ENCODE measurements at regions not wholly inside any gene's neighbourhood (a gene's known extent, or its start where the extent isn't known, plus 50 kb on each side); places are given as distances from the start of the nearest gene placed in this dataset.
A peak's percentile ranks its signal among the peaks of the same experiment; 100 is the strongest.

GRCh38 chr10:10800961-10801360 lies 216.7 kb upstream of the CELF2 start:
- DNase-seq (ENCODE audit: low spot score in 2 of 2) = no peak
- Histone ChIP-seq H3K36me3 (replicated peaks) (no peaks in the 10 kb centered on the region), H3K9me3 (no peaks in the 10 kb centered on the region), H3K4me3 (no peak overlapping the region), H3K27me3 (ENCODE audit: low read depth) (no peaks in the 10 kb centered on the region), H3K4me1 (peaks cover 7% of the 10 kb centered on the region; the same call in 1 of the 2 replicates)
- in situ Hi-C loops (cut with MboI; ENCODE audit: low sequenced_read_pairs) = no loop called here

GRCh38 chr10:10803278-10803677 lies 214.4 kb upstream of the CELF2 start:
- no peaks in the 10 kb centered on the region for H3K36me3 ChIP-seq (replicated peaks)
- H3K27me3 ChIP-seq (ENCODE audit: low read depth) = no peaks in the 10 kb centered on the region
- H3K4me3 ChIP-seq = no peak overlapping the region
- H3K9me3 ChIP-seq = no peaks in the 10 kb centered on the region
- in situ Hi-C loops (cut with MboI; ENCODE audit: low sequenced_read_pairs) = no loop called here
- DNase-seq (ENCODE audit: low spot score in 2 of 2) = no peak
- H3K4me1 ChIP-seq = no peaks in the 10 kb centered on the region

- Histone ChIP-seq H3K27me3 (ENCODE audit: low read depth) (no peaks in the 10 kb centered on the region), H3K4me3 (no peak overlapping the region), H3K36me3 (replicated peaks) (no peaks in the 10 kb centered on the region), H3K9me3 (no peaks in the 10 kb centered on the region), H3K4me1 (no peaks in the 10 kb centered on the region)
- no peak for DNase-seq (ENCODE audit: low spot score in 2 of 2)
- in situ Hi-C loops (cut with MboI; ENCODE audit: low sequenced_read_pairs) = no loop called here
Observed at GRCh38 chr10:10804061-10804460, 213.6 kb upstream of the CELF2 start.

- DNase-seq (ENCODE audit: low spot score in 2 of 2) = peak in 1 of 2 experiments; percentile 18
Observed at GRCh38 chr10:10804998-10805740, 212.5 kb upstream of the CELF2 start.

DNA sequence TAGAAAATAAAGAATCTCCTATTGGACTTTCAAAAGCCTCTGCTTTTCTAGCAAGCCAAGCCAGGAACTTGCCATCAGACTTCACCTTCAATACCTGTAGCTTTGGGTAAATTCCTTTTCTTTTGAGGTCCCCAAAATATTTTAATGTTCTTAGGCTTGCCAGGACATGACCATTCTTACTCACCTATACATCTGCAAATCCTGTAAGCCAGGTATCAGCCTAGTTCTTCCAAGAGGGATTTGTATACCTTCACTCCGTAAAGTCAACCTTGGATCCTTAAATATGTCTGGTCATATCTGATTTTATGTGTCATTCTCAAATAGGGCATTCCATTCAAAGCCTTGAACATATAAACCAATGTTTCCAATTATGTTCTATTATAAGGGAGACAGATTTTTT lies 210.6 kb upstream of the CELF2 start:
- Histone ChIP-seq H3K9me3 (no peaks in the 10 kb centered on the region), H3K4me3 (no peak overlapping the region), H3K27me3 (ENCODE audit: low read depth) (no peaks in the 10 kb centered on the region), H3K4me1 (no peaks in the 10 kb centered on the region), H3K36me3 (replicated peaks) (no peaks in the 10 kb centered on the region)
- DNase-seq (ENCODE audit: low spot score in 2 of 2) = no peak
- in situ Hi-C loops (cut with MboI; ENCODE audit: low sequenced_read_pairs) = no loop called here

More at GRCh38 chr10:10804998-10805740, 212.5 kb upstream of the CELF2 start:
- Histone ChIP-seq H3K9me3 (no peaks in the 10 kb centered on the region), H3K36me3 (replicated peaks) (no peaks in the 10 kb centered on the region), H3K4me1 (no peaks in the 10 kb centered on the region), H3K4me3 (no peak overlapping the region), H3K27me3 (ENCODE audit: low read depth) (no peaks in the 10 kb centered on the region)
- in situ Hi-C loops (cut with MboI; ENCODE audit: low sequenced_read_pairs) = no loop called here

GRCh38 chr10:10811562-10811961 lies 206.1 kb upstream of the CELF2 start:
- no peaks in the 10 kb centered on the region for H3K36me3 ChIP-seq (replicated peaks)
- H3K4me3 ChIP-seq = no peak overlapping the region
- no peaks in the 10 kb centered on the region for H3K27me3 ChIP-seq (ENCODE audit: low read depth)
- H3K9me3 ChIP-seq = no peaks in the 10 kb centered on the region
- H3K4me1 ChIP-seq = no peaks in the 10 kb centered on the region
- no peak for DNase-seq (ENCODE audit: low spot score in 2 of 2)
- in situ Hi-C loops (cut with MboI; ENCODE audit: low sequenced_read_pairs) = no loop called here

- no peak for DNase-seq (ENCODE audit: low spot score in 2 of 2)
- H3K9me3 ChIP-seq = 0 out of 2 replicates have a peak, but pooled peaks cover 2% of the 10 kb centered on the region
- H3K27me3 ChIP-seq (ENCODE audit: low read depth) = no peaks in the 10 kb centered on the region
- no peaks in the 10 kb centered on the region for H3K36me3 ChIP-seq (replicated peaks)
- in situ Hi-C loops (cut with MboI; ENCODE audit: low sequenced_read_pairs) = no loop called here
- no peaks in the 10 kb centered on the region for H3K4me1 ChIP-seq
- no peak overlapping the region for H3K4me3 ChIP-seq
Observed at GRCh38 chr10:10813656-10814055, 204.0 kb upstream of the CELF2 start.

GRCh38 chr10:10814069-10814468 lies 203.6 kb upstream of the CELF2 start:
- 0 out of 2 replicates have a peak, but pooled peaks cover 2% of the 10 kb centered on the region for H3K9me3 ChIP-seq
- no peaks in the 10 kb centered on the region for H3K36me3 ChIP-seq (replicated peaks)
- H3K4me3 ChIP-seq = no peak overlapping the region
- in situ Hi-C loops (cut with MboI; ENCODE audit: low sequenced_read_pairs) = no loop called here
- no peak for DNase-seq (ENCODE audit: low spot score in 2 of 2)
- no peaks in the 10 kb centered on the region for H3K4me1 ChIP-seq
- no peaks in the 10 kb centered on the region for H3K27me3 ChIP-seq (ENCODE audit: low read depth)

- in situ Hi-C loops (cut with MboI; ENCODE audit: low sequenced_read_pairs) = no loop called here
- no peak for DNase-seq (ENCODE audit: low spot score in 2 of 2)
- Histone ChIP-seq H3K9me3 (0 out of 2 replicates have a peak, but pooled peaks cover 2% of the 10 kb centered on the region), H3K4me1 (no peaks in the 10 kb centered on the region), H3K27me3 (ENCODE audit: low read depth) (no peaks in the 10 kb centered on the region), H3K36me3 (replicated peaks) (no peaks in the 10 kb centered on the region), H3K4me3 (no peak overlapping the region)
Observed at GRCh38 chr10:10816447-10816846, 201.2 kb upstream of the CELF2 start.

DNA sequence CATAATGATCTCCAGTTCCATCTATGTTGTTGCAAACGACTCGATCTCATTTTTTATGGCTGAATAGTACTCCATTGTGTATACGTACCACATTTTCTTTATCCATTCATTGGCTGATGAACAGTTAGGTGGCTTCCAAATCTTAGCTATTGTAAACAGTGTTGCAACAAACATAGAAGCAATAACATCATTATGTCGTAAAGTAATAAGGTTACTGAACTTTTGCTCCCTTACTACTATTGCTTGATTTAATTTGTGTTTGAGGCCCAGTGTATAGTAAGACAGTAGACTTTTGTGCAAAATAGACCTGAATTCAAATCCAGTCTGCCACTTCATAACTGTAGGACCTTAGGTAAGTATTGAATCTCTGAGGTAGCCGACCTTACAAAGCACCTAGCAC lies 200.1 kb upstream of the CELF2 start:
- H3K4me1 ChIP-seq = no peaks in the 10 kb centered on the region
- no peak for DNase-seq (ENCODE audit: low spot score in 2 of 2)
- H3K4me3 ChIP-seq = no peak overlapping the region
- in situ Hi-C loops (cut with MboI; ENCODE audit: low sequenced_read_pairs) = no loop called here
- H3K36me3 ChIP-seq (replicated peaks) = no peaks in the 10 kb centered on the region
- H3K9me3 ChIP-seq = 0 out of 2 replicates have a peak, but pooled peaks cover 2% of the 10 kb centered on the region
- H3K27me3 ChIP-seq (ENCODE audit: low read depth) = no peaks in the 10 kb centered on the region

DNA sequence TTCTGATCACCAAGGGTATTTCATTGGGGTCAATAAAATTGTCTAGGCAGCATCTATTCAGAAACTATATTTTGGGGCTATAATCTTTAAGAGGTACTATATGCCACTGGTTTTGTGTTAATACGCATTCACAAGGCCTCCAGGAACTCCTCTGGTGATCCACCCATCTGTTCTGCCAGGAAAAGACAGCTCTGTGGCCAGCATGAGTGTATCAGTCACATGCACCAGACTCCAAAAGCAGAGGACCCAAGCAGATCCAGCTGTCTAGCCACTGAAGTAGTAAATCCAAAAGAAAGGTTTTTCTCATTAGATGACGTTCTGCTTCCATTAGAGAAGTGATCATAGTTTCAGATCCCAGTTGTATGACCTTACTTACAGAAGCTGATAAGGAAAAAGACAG lies 199.6 kb upstream of the CELF2 start:
- no peaks in the 10 kb centered on the region for H3K4me1 ChIP-seq
- H3K36me3 ChIP-seq (replicated peaks) = no peaks in the 10 kb centered on the region
- no peak for DNase-seq (ENCODE audit: low spot score in 2 of 2)
- no peaks in the 10 kb centered on the region for H3K27me3 ChIP-seq (ENCODE audit: low read depth)
- in situ Hi-C loops (cut with MboI; ENCODE audit: low sequenced_read_pairs) = no loop called here
- no peak overlapping the region for H3K4me3 ChIP-seq
- H3K9me3 ChIP-seq = 0 out of 2 replicates have a peak, but pooled peaks cover 2% of the 10 kb centered on the region

DNA sequence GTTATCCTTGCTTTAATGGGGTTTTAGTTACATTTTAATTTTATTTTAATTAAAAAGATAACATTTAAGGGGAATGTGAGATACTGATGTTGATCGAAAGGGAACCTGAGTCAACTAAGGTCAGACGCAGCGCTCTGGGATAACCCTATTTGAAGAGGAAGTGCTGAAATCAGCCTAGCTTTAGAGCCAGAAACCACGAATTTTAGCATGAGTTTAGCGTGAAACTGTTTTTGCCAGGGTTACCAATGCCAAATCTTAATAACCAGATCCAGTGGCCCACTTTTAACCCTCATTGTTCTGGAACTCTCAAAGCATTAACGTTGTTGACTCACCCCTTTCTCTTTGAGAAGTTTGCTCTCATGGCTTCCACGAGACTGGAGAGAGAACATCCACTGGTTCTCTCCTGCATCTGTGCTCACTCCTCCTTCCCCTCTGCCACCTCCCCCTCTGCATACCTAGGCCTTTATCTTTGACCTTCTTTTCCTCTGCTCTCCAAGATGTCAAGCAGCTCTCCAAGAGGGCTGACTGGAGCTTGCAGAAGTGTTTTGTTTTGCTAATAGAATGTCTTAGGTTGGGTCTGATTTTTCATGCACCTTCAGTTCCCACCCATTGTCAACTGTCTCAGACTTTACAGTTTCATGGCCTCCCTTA lies 198.3 kb upstream of the CELF2 start:
- no peak for DNase-seq (ENCODE audit: low spot score in 2 of 2)
- in situ Hi-C loops (cut with MboI; ENCODE audit: low sequenced_read_pairs) = no loop called here
- H3K27me3 ChIP-seq (ENCODE audit: low read depth) = no peaks in the 10 kb centered on the region
- no peaks in the 10 kb centered on the region for H3K36me3 ChIP-seq (replicated peaks)
- H3K4me3 ChIP-seq = no peak overlapping the region
- H3K4me1 ChIP-seq = no peaks in the 10 kb centered on the region
- 0 out of 2 replicates have a peak, but pooled peaks cover 2% of the 10 kb centered on the region for H3K9me3 ChIP-seq

DNA sequence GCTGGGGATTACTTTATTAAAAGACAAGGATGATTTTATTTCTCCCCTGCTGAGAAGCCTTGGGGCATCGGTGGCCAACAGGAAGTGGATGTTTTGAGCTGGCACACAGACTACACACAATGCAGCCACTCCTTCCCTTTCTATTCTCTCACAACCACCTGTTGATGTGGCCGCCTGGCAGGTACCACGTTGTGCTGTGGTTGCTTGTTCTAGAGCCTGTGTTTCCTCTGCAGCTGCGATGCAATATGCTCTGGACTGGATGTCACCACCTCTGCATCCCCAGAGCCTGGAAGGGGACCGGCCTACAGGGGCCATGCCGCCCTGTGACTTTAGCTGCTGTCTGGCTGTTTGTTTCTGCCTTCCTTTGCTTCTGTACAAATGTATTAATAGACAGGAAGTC lies 195.7 kb upstream of the CELF2 start:
- in situ Hi-C loops (cut with MboI; ENCODE audit: low sequenced_read_pairs) = no loop called here
- no peaks in the 10 kb centered on the region for H3K36me3 ChIP-seq (replicated peaks)
- H3K9me3 ChIP-seq = 0 out of 2 replicates have a peak, but pooled peaks cover 2% of the 10 kb centered on the region
- no peak for DNase-seq (ENCODE audit: low spot score in 2 of 2)
- no peaks in the 10 kb centered on the region for H3K4me1 ChIP-seq
- H3K4me3 ChIP-seq = no peak overlapping the region
- H3K27me3 ChIP-seq (ENCODE audit: low read depth) = no peaks in the 10 kb centered on the region

DNA sequence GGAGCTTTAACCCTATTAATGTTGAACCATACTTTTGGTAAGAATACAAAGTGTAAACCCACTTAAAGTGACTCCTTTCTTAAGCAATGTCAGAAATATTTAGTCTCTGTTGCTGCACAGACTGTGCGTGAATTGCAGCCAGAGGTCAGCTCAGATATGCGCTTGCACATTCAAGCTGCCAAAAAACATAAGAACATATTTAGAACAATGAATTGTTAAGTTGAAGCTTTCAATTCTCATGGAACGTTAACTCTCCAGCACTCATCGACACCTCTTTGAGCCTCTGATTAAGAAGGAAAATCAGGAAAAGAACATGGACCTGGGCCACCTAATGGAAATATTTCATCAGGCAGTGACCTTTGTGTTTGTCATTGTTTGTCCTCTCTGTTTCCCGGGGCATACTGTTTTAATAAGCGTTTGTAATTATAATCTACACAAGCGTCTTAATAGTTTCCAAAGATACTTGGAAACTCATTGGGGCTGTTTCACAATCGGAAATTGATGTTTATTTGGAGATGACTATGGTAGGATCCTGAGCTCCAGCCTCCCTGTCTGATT lies 193.0 kb upstream of the CELF2 start:
- Histone ChIP-seq H3K4me1 (no peaks in the 10 kb centered on the region), H3K9me3 (no peaks in the 10 kb centered on the region), H3K36me3 (replicated peaks) (no peaks in the 10 kb centered on the region), H3K4me3 (no peak overlapping the region), H3K27me3 (ENCODE audit: low read depth) (no peaks in the 10 kb centered on the region)
- DNase-seq (ENCODE audit: low spot score in 2 of 2) = no peak
- in situ Hi-C loops (cut with MboI; ENCODE audit: low sequenced_read_pairs) = no loop called here

Measured in HAP-1 (cell line).